ENCODE measurements at regions not wholly inside any gene's neighbourhood (a gene's known extent, or its start where the extent isn't known, plus 50 kb on each side); places are given as distances from the start of the nearest gene placed in this dataset.

- H3K4me2 ChIP-seq (replicated peaks; ENCODE audit: extremely low read depth, low read length, poor library complexity, severe bottlenecking) = no peak overlapping the region
- no peaks in the 10 kb centered on the region for H4K20me1 ChIP-seq (ENCODE audit: insufficient read depth, low read length)
- no peaks in the 10 kb centered on the region for H3K27me3 ChIP-seq (ENCODE audit: control insufficient read depth in 2 of 2, insufficient read depth in 2 of 2, low read length in 2 of 2)
- Mint-ChIP-seq H3K27ac (no peak overlapping the region), H3K36me3 (no peaks in the 10 kb centered on the region), H3K4me3 (no peak overlapping the region), H3K27me3 (ENCODE audit: low read depth in 3 of 3) (peaks cover 0 to 1% (median 0%) of the 10 kb centered on the region in 3 donors), H3K4me1 (no peaks in the 10 kb centered on the region), H3K9me3 (peaks cover 0 to 10% (median 2%) of the 10 kb centered on the region in 7 donors)
- TF ChIP-seq CTCF (IDR thresholded peaks at IDR 0.05) = no peak
- H3K4me3 ChIP-seq (replicated peaks in 1 of 3; ENCODE audit: low read depth in 2 of 3, low read length in 3 of 3) = no peak overlapping the region
- DNase-seq = no peak
- H3K36me3 ChIP-seq (replicated peaks in 1 of 2; ENCODE audit: control insufficient read depth in 1 of 2, insufficient read depth in 2 of 2, low read length in 2 of 2) = no peaks in the 10 kb centered on the region
- no peak overlapping the region for H2AFZ ChIP-seq (ENCODE audit: insufficient read depth, low read depth, low read length, poor library complexity, severe bottlenecking)
- no peaks in the 10 kb centered on the region for H3K79me2 ChIP-seq (ENCODE audit: insufficient read depth, low read length)
- H3K9ac ChIP-seq (ENCODE audit: insufficient read depth, low read length, poor library complexity, severe bottlenecking) = no peak overlapping the region
- H3K4me1 ChIP-seq (ENCODE audit: control insufficient read depth in 1 of 2, insufficient read depth in 2 of 2, low read length in 2 of 2) = no peaks in the 10 kb centered on the region
- intact Hi-C loops (cut with micrococcal nuclease) = no loop called here
- no peak overlapping the region for H3K27ac ChIP-seq (ENCODE audit: low read depth in 1 of 2, low read length in 2 of 2)
- peaks cover 6% of the 10 kb centered on the region in 2 donors for H3K9me3 ChIP-seq (replicated peaks in 1 of 2; ENCODE audit: control insufficient read depth in 1 of 2, insufficient read depth in 1 of 2, low read length in 2 of 2)
Measured at GRCh38 chr4:11735651-11736050, 307.0 kb upstream of the HS3ST1 start.

GRCh38 chr4:11732155-11732554 lies 303.5 kb upstream of the HS3ST1 start:
- no peak for TF ChIP-seq CTCF (IDR thresholded peaks at IDR 0.05)
- Histone ChIP-seq H3K9me3 (replicated peaks in 1 of 2; ENCODE audit: control insufficient read depth in 1 of 2, insufficient read depth in 1 of 2, low read length in 2 of 2) (no peaks in the 10 kb centered on the region), H3K79me2 (ENCODE audit: insufficient read depth, low read length) (no peaks in the 10 kb centered on the region), H3K9ac (ENCODE audit: insufficient read depth, low read length, poor library complexity, severe bottlenecking) (no peak overlapping the region), H3K27me3 (ENCODE audit: control insufficient read depth in 2 of 2, insufficient read depth in 2 of 2, low read length in 2 of 2) (no peaks in the 10 kb centered on the region), H3K27ac (ENCODE audit: low read depth in 1 of 2, low read length in 2 of 2) (no peak overlapping the region), H3K36me3 (replicated peaks in 1 of 2; ENCODE audit: control insufficient read depth in 1 of 2, insufficient read depth in 2 of 2, low read length in 2 of 2) (no peaks in the 10 kb centered on the region), H3K4me2 (replicated peaks; ENCODE audit: extremely low read depth, low read length, poor library complexity, severe bottlenecking) (no peak overlapping the region), H3K4me1 (ENCODE audit: control insufficient read depth in 1 of 2, insufficient read depth in 2 of 2, low read length in 2 of 2) (no peaks in the 10 kb centered on the region), H3K4me3 (replicated peaks in 1 of 3; ENCODE audit: low read depth in 2 of 3, low read length in 3 of 3) (no peak overlapping the region), H2AFZ (ENCODE audit: insufficient read depth, low read depth, low read length, poor library complexity, severe bottlenecking) (no peak overlapping the region), H4K20me1 (ENCODE audit: insufficient read depth, low read length) (no peaks in the 10 kb centered on the region)
- intact Hi-C loops (cut with micrococcal nuclease) = no loop called here
- Mint-ChIP-seq H3K36me3 (no peaks in the 10 kb centered on the region), H3K27me3 (ENCODE audit: low read depth in 3 of 3) (no peaks in the 10 kb centered on the region), H3K27ac (no peak overlapping the region), H3K4me3 (no peak overlapping the region), H3K9me3 (peaks cover 0 to 2% (median 0%) of the 10 kb centered on the region in 7 donors), H3K4me1 (no peaks in the 10 kb centered on the region)
- WGBS (ENCODE audit: insufficient coverage) = 92% methylated on average over 2 of the region's 4 CpGs
- no peak for DNase-seq
